T-helper 17 cell (primary cell): ENCODE measurements at regions not wholly inside any gene's neighbourhood (a gene's known extent, or its start where the extent isn't known, plus 50 kb on each side); places are given as distances from the start of the nearest gene placed in this dataset.
"Not testable (repeated sequence)": the region's sequence is repeated elsewhere in the genome, so short reads cannot be mapped to it uniquely, and the experiment has no call there.

Source experiments
- ATAC-seq: fragments of 150-1000 bp; cut with Tn5 transposase; 2 replicates; pipeline ENCODE4 v1.10.0; 2021; ENCODE audit warnings: mild to moderate bottlenecking, moderate library complexity
- DNase-seq, 3 donors: peaks; one replicate each; pipeline versions ENCODE4 v3.0.0 to v3.0.0-alpha.2; 2020 to 2021
- H3K9me3 ChIP-seq: one replicate; pipeline ENCODE4 v1.7.0; 2013; ENCODE audit warnings: low read length, mild to moderate bottlenecking; ENCODE audit not compliant: control insufficient read depth, poor library complexity, severe bottlenecking
- H3K27ac Mint-ChIP-seq: one replicate; pipeline ENCODE4 v1.8.0; 2022; ENCODE audit warnings: mild to moderate bottlenecking, moderate library complexity, mixed read lengths
- H3K27me3 Mint-ChIP-seq: one replicate; pipeline ENCODE4 v1.8.0; 2022; ENCODE audit warnings: mixed read lengths
- H3K36me3 Mint-ChIP-seq: one replicate; pipeline ENCODE4 v1.8.0; 2022; ENCODE audit warnings: low read depth, mixed read lengths
- H3K4me1 Mint-ChIP-seq: one replicate; pipeline ENCODE4 v1.8.0; 2022; ENCODE audit warnings: mild to moderate bottlenecking, mixed read lengths
- H3K4me3 Mint-ChIP-seq: one replicate; pipeline ENCODE4 v1.8.0; 2022; ENCODE audit warnings: mild to moderate bottlenecking, moderate library complexity, mixed read lengths

DNA sequence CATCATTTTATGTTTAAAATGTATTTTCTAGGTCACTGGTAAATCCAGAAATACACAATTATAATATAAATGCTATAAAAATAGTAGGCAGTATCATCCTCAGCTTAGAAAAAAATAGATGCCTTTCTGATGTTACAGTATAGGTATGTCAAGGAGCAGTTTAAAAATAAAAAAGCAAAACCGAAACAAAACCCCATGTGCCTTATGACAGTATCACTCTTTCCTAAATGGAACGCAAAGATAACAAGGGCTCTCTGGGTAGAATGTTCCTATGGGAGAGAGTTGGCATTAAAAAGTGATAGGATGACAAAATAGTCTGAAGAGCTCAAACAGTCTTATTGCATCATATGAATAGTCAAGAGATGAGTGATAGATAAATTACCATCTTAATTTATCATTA is 172.1 kb downstream of the DSC3 start:
- no peak for DNase-seq
- no peaks in the 10 kb centered on the region for H3K36me3 Mint-ChIP-seq
- H3K4me1 Mint-ChIP-seq, result no peaks in the 10 kb centered on the region
- H3K27ac Mint-ChIP-seq, result no peak overlapping the region
- H3K4me3 Mint-ChIP-seq, result no peak overlapping the region
- ATAC-seq, result no peak
- no peaks in the 10 kb centered on the region for H3K27me3 Mint-ChIP-seq
- H3K9me3 ChIP-seq, result no peaks in the 10 kb centered on the region

DNA sequence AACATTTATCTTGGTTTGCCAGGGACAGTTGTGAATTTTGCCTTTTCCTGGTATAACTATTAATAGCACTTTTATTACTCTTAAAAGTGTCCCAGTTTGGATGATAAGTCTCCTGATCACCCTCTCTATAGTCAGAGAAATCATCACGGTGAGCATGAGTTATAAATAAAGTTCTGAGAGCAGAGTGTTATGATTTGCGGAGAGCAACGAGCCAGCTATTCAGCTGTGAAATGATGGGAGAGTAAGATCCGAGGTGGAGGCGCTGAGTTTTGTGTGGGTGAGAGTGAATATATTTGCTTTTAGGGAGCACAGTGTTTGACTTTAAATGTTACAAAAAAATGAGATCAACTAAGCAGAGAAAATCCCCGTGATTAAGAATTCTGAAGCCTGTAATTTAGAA is 179.6 kb downstream of the DSC3 start:
- no peaks in the 10 kb centered on the region for H3K36me3 Mint-ChIP-seq
- no peaks in the 10 kb centered on the region for H3K4me1 Mint-ChIP-seq
- no peak for ATAC-seq
- no peak overlapping the region for H3K27ac Mint-ChIP-seq
- H3K27me3 Mint-ChIP-seq, result no peaks in the 10 kb centered on the region
- no peak overlapping the region for H3K4me3 Mint-ChIP-seq
- H3K9me3 ChIP-seq, result no peaks in the 10 kb centered on the region
- no peak for DNase-seq

DNA sequence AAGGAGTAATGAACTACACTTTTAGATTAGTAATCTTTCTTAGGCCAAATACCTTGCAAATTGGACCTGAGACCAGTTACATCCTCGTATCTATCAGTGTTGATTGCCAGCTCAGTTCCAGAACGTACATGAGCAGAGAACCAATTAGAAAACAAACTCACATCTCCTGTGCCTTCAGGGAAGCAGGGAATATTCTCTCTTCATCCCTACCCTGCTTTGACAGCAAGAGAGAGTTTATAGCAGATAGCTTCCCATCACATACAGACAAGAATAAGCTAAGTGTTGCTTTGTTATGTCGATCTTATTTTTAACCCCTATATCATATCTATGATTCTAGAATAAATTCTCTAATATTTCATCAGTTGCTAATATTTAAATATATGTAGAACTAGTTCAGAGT is 181.8 kb downstream of the DSC3 start:
- H3K36me3 Mint-ChIP-seq, result no peaks in the 10 kb centered on the region
- ATAC-seq, result no peak
- H3K9me3 ChIP-seq, result no peaks in the 10 kb centered on the region
- no peak overlapping the region for H3K27ac Mint-ChIP-seq
- no peaks in the 10 kb centered on the region for H3K27me3 Mint-ChIP-seq
- no peak overlapping the region for H3K4me3 Mint-ChIP-seq
- no peaks in the 10 kb centered on the region for H3K4me1 Mint-ChIP-seq
- no peak for DNase-seq

DNA sequence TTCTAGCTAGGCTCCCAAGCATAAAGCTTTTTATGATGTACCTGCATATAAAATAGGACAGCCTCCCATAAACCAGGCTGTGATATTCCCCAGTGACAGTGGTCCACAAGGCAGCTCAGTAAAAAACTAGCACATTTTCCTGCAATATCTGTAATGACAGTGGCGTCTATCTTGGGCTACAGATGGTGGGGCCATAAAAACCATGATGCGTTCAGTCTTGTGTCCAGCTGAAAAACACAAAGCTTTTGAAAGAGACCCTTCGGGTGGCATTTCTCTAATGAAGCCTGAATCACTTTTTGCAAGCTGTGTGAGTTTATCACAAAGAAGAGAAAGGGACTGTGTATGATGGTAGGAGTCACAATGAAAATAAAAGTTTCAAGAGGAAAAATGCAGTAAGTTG is 183.5 kb downstream of the DSC3 start:
- DNase-seq, result no peak
- no peaks in the 10 kb centered on the region for H3K36me3 Mint-ChIP-seq
- ATAC-seq, result no peak
- no peaks in the 10 kb centered on the region for H3K4me1 Mint-ChIP-seq
- no peaks in the 10 kb centered on the region for H3K9me3 ChIP-seq
- H3K27ac Mint-ChIP-seq, result no peak overlapping the region
- no peak overlapping the region for H3K4me3 Mint-ChIP-seq
- no peaks in the 10 kb centered on the region for H3K27me3 Mint-ChIP-seq

DNA sequence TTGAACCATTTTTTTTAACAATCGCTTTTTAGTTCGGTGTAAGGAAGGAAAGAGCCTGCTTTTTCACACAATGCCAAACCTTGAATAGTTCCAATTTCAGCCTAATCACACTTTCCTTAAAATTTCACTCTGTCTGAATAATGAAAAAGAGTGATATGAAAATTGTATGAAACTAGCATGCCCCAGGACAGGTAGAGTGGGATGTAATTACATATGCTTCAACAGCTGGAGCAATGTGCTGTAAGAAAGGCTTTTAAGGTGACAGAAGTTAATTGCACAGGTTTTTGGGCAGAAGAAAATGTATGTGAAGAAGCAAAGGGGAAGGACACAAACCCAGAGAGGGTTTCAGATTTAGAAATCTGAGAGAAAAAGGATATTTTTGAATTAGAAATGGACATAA is 184.0 kb downstream of the DSC3 start:
- no peaks in the 10 kb centered on the region for H3K36me3 Mint-ChIP-seq
- H3K4me3 Mint-ChIP-seq, result no peak overlapping the region
- ATAC-seq, result no peak
- no peak for DNase-seq
- H3K9me3 ChIP-seq, result no peaks in the 10 kb centered on the region
- no peaks in the 10 kb centered on the region for H3K4me1 Mint-ChIP-seq
- H3K27me3 Mint-ChIP-seq, result no peaks in the 10 kb centered on the region
- no peak overlapping the region for H3K27ac Mint-ChIP-seq

DNA sequence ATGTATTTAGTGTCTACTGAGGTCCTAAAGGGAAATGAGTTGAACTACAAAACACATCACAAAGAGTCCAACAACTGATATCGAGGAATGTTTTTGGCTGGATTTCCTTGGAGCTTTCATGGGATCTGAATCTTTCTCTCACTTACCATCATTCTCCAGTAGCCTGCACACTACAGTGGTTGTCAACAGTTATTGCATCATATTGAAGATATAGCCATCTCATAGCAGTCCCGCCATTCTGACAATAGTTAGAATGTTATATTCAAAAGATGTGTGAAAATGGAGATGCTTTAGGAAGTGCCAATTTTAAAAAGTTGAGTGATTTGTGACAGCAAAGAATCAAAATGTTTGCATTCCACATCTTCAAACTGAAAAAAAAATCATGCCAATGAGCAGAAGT is 186.8 kb downstream of the DSC3 start:
- Mint-ChIP-seq H3K4me1 (no peaks in the 10 kb centered on the region), H3K27ac (no peak overlapping the region), H3K36me3 (no peaks in the 10 kb centered on the region), H3K27me3 (no peaks in the 10 kb centered on the region), H3K4me3 (no peak overlapping the region)
- DNase-seq (no peak), ATAC-seq (no peak)
- H3K9me3 ChIP-seq, result no peaks in the 10 kb centered on the region

DNA sequence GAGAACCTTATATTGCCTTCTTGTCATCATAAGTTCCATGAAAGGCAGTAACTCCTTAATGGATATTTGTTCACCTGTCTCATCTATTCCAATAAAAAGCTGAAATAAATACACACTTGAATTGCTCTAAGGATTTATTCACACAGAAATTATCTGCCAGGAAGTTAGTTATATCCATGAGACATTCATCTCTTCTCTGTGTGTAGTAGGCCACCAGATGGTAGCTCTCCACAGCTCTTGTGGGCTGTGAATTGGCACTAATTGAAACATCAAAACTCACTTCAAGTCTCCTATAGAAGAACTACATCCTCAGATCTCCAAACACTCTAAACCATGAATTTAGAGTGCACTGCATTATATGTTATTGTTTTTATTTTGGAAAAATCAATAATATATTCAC is 189.6 kb downstream of the DSC3 start:
- DNase-seq (no peak), ATAC-seq (no peak)
- no peaks in the 10 kb centered on the region for H3K9me3 ChIP-seq
- Mint-ChIP-seq H3K4me3 (no peak overlapping the region), H3K27ac (no peak overlapping the region), H3K4me1 (no peaks in the 10 kb centered on the region), H3K36me3 (no peaks in the 10 kb centered on the region), H3K27me3 (no peaks in the 10 kb centered on the region)

DNA sequence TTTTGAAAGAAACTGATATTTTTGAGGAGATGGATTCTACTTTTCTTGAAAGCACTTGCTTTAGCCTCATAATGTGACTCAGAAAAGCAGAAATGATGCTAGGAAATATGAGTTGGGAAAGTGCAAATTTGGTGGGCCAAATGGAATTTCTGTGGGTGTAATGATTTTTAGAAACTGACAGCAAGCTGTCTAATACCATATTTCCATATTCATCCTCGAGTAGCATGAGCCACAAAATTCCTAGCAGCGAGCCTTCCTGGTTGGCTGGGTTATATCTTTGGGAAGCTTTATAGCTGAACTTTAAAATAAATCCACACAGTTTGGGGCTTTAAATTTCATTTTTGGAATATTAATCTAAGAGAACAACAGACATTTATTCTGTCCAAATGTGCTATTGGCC is 190.0 kb downstream of the DSC3 start:
- ATAC-seq, result no peak
- H3K9me3 ChIP-seq, result no peaks in the 10 kb centered on the region
- Mint-ChIP-seq H3K36me3 (no peaks in the 10 kb centered on the region), H3K27ac (no peak overlapping the region), H3K27me3 (no peaks in the 10 kb centered on the region), H3K4me1 (no peaks in the 10 kb centered on the region), H3K4me3 (no peak overlapping the region)
- no peak for DNase-seq

DNA sequence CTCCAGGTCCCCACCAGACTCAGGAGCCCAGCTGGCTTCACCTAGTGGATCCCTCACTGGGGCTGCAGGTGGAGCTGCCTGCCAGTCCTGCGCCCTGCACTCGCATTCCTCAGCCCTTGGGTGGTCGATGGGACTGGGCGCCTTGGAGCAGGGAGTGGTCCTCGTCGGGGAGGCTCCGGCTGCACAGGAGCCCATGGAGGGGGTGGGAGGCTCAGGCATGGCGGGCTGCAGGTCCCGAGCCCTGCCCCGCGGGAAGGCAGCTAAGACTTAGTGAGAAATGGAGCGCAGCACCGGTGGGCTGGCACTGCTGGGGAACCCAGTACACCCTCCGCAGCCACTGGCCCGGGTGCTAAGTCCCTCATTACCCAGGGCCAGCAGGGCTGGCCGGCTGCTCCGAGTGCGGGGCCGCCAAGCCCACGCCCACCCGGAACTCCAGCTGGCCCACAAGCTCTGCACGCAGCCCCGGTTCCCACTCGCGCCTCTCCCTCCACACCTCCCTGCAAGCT is 203.4 kb downstream of the DSC3 start:
- not testable (repeated sequence) for H3K4me1 Mint-ChIP-seq, H3K27me3 Mint-ChIP-seq, H3K27ac Mint-ChIP-seq, DNase-seq, H3K9me3 ChIP-seq, ATAC-seq, H3K36me3 Mint-ChIP-seq, H3K4me3 Mint-ChIP-seq

DNA sequence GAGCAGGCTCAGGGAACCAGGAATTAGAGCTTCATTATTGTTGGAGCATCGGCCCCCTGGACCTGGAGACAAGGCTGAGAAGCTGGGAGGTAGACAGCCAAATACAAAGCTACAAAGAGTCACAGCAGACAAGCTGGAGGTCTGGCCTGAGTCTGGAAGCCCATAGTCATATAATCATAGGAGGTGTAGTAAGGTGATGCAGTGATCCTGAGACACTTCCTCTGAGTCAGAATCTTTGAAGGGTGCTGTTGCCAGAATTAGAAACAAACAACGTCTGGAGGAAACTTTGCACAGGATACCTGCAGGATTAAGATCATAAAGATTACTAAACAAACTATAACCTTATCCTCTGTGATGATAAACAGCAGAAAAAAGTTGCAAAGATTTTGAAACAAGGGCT is 213.8 kb downstream of the DSC3 start:
- ATAC-seq, result no peak
- no peaks in the 10 kb centered on the region for H3K9me3 ChIP-seq
- H3K4me1 Mint-ChIP-seq, result no peaks in the 10 kb centered on the region
- no peak overlapping the region for H3K4me3 Mint-ChIP-seq
- H3K27ac Mint-ChIP-seq, result no peak overlapping the region
- DNase-seq, result no peak
- H3K27me3 Mint-ChIP-seq, result no peaks in the 10 kb centered on the region
- no peaks in the 10 kb centered on the region for H3K36me3 Mint-ChIP-seq

DNA sequence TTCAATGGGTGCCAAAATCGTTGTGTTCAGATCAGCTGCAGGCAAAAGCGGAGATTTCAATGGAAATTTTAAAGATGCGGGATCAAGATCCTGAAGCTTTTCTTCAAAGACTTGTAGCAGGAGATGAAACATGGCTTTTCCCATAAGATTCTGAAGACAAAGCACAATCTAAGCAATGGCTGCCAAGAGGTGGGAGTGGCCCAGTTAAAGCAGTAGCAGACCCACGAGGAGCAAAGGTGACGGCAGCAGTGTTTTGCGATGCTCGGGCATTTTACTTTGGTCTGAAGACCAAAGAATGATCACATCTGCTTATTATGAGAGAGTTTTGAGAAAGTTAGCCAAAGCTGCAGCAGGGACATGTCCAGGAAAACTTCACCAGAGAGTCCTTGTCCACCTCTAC is 222.9 kb downstream of the DSC3 start:
- no peaks in the 10 kb centered on the region for H3K36me3 Mint-ChIP-seq
- H3K9me3 ChIP-seq, result no peaks in the 10 kb centered on the region
- DNase-seq, result no peak
- no peaks in the 10 kb centered on the region for H3K27me3 Mint-ChIP-seq
- no peaks in the 10 kb centered on the region for H3K4me1 Mint-ChIP-seq
- no peak overlapping the region for H3K4me3 Mint-ChIP-seq
- H3K27ac Mint-ChIP-seq, result no peak overlapping the region
- no peak for ATAC-seq

DNA sequence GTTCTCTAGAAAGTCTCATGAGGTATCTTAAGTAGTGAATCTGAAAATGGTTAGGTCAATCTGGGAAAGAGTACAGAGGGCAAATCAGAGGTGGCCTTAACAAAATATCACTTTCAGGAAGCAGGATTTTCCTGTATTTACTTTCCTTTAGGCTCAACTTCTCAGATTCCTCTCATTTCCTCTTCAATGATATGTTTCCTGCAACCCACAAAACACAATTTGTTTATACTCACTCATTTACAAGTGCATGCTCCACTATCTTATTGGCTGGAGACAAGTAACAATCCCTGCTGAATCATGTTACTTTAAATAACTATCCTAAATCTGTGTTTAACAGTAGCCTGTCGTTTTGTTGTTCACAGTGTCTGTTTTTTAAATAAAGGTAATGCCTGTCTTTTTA is 228.1 kb downstream of the DSC3 start:
- H3K4me1 Mint-ChIP-seq, result no peaks in the 10 kb centered on the region
- no peaks in the 10 kb centered on the region for H3K36me3 Mint-ChIP-seq
- H3K4me3 Mint-ChIP-seq, result no peak overlapping the region
- no peaks in the 10 kb centered on the region for H3K9me3 ChIP-seq
- no peaks in the 10 kb centered on the region for H3K27me3 Mint-ChIP-seq
- H3K27ac Mint-ChIP-seq, result no peak overlapping the region
- DNase-seq, result no peak
- no peak for ATAC-seq

DNA sequence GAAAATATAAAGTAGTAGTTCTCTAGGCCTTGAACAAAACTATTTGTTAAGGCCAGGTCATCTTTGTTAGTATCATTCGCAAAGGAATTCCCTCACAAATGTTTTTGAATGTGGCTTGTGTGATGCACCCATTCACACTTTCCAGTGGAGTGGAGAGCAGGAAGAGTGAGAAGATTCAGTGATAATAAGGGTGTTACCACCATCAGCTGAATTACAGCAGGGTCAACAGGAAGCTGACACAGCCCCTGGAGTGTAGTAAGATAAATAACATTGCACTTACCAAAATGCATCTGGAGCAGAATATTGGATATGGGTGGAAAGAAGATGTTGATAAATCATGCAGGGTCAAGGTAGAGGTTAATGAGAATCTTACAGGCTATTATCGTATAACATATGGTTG is 231.0 kb downstream of the DSC3 start:
- DNase-seq (no peak), ATAC-seq (no peak)
- H3K27me3 Mint-ChIP-seq, result no peaks in the 10 kb centered on the region
- no peaks in the 10 kb centered on the region for H3K36me3 Mint-ChIP-seq
- H3K4me1 Mint-ChIP-seq, result no peaks in the 10 kb centered on the region
- H3K9me3 ChIP-seq, result no peaks in the 10 kb centered on the region
- H3K4me3 Mint-ChIP-seq, result no peak overlapping the region
- no peak overlapping the region for H3K27ac Mint-ChIP-seq

DNA sequence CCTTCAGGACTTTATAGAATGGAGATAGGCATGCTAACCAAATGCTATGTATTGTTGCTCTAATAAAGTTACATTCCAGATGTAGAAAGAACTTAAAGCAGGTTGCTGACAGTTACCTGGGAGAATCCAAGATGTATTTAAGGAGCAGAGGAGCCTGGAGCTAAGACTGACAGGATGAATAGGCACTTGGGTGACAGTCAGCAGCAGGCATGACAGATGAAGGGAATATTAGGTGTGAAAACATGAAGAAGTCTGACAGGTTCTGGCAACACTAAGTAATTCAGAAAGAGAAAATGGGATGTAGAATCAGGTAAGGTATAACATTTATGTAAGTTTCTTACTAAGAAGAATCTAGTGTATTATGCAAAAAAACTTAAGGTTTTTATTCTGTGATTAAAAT is 232.0 kb downstream of the DSC3 start:
- H3K27me3 Mint-ChIP-seq, result no peaks in the 10 kb centered on the region
- no peak for DNase-seq
- H3K4me3 Mint-ChIP-seq, result no peak overlapping the region
- H3K27ac Mint-ChIP-seq, result no peak overlapping the region
- no peaks in the 10 kb centered on the region for H3K4me1 Mint-ChIP-seq
- ATAC-seq, result no peak
- H3K36me3 Mint-ChIP-seq, result no peaks in the 10 kb centered on the region
- H3K9me3 ChIP-seq, result no peaks in the 10 kb centered on the region

DNA sequence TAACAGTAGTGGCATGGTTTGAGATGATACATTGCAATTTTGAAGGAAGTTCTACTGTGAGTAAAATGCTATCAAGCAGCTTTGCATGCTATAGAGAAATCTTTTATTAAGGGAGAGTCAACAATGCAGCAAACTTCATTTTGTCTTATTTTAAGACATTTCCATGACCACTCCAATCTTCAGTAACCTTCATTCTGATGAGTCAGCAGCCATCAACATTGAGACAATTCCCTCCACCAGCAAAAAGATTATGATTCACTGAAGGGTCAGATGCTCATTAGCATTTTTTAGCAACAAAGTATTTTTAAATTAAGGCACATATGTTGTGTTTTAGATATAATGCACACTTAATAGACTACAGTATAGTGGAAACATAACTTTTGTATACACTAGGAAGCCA is 235.7 kb downstream of the DSC3 start:
- H3K9me3 ChIP-seq, result no peaks in the 10 kb centered on the region
- H3K4me1 Mint-ChIP-seq, result no peaks in the 10 kb centered on the region
- no peaks in the 10 kb centered on the region for H3K27me3 Mint-ChIP-seq
- H3K27ac Mint-ChIP-seq, result no peak overlapping the region
- no peaks in the 10 kb centered on the region for H3K36me3 Mint-ChIP-seq
- no peak for DNase-seq
- H3K4me3 Mint-ChIP-seq, result no peak overlapping the region
- ATAC-seq, result no peak
